IMR-90 (cell line): ENCODE measurements at regions not wholly inside any gene's neighbourhood (a gene's known extent, or its start where the extent isn't known, plus 50 kb on each side); places are given as distances from the start of the nearest gene placed in this dataset.

ENCODE experiments used
- ATAC-seq: fragments of 200-7000 bp; cut with Tn5 transposase; 2 replicates; pipeline ENCODE4 v1.9.1; 2020; ENCODE audit warnings: low read depth, mild to moderate bottlenecking, moderate library complexity
- BruUV-seq: library from RNA; stranded (reverse); fragments of 400-500 nt; replicated peaks from 2 replicates; lab custom pipeline; 2021; lab: Mats Ljungman, UMichigan
- CTCF ChIA-PET: fragments of 300-600 bp; formaldehyde crosslinking; extraction: SDS; loops from one replicate; lab custom pipeline; 2021; ENCODE audit warnings: antibody characterized with exemption; lab: Yijun Ruan, JAX
- POLR2A ChIA-PET: fragments of 300-600 bp; sonication (Branson Sonifier 250); formaldehyde crosslinking; loops from one replicate; lab custom pipeline; 2022; ENCODE audit warnings: antibody characterized with exemption; ENCODE audit not compliant: unreplicated experiment; lab: Charles Lee
- DNase-seq: peaks from one replicate; pipeline ENCODE4 v3.0.0; 2013
- H2AFZ ChIP-seq: replicated peaks from 2 replicates; pipeline ENCODE3; 2013; ENCODE audit warnings: low read length, mild to moderate bottlenecking; ENCODE audit not compliant: poor library complexity
- H2AK5ac ChIP-seq: 2 replicates; pipeline ENCODE4 v1.6.1; 2013; ENCODE audit warnings: low read depth, low read length, inconsistent platforms
- H2AK9ac ChIP-seq: replicated peaks from 2 replicates; pipeline ENCODE3; 2013; ENCODE audit warnings: mild to moderate bottlenecking, low read depth, low read length, moderate library complexity; ENCODE audit not compliant: poor library complexity
- H2BK120ac ChIP-seq: 2 replicates; pipeline ENCODE4 v1.6.1; 2013; ENCODE audit warnings: low read depth, low read length, inconsistent platforms
- H2BK15ac ChIP-seq: 3 replicates; pipeline ENCODE4 v1.6.1; 2013; ENCODE audit warnings: low read depth, low read length, inconsistent platforms
- H2BK20ac ChIP-seq: 2 replicates; pipeline ENCODE4 v1.6.1; 2013; ENCODE audit warnings: low read depth, mild to moderate bottlenecking, inconsistent platforms, low read length, moderate library complexity
- H2BK5ac ChIP-seq: 2 replicates; pipeline ENCODE4 v1.6.1; 2013; ENCODE audit warnings: mild to moderate bottlenecking, low read depth, low read length, inconsistent platforms; ENCODE audit not compliant: poor library complexity, severe bottlenecking
- H3K14ac ChIP-seq: replicated peaks from 2 replicates; pipeline ENCODE4 v1.6.1; 2013; ENCODE audit warnings: low read depth, low read length, inconsistent platforms
- H3K18ac ChIP-seq: 2 replicates; pipeline ENCODE4 v1.6.1; 2013; ENCODE audit warnings: low read depth, low read length, control low read depth
- H3K23ac ChIP-seq: 2 replicates; pipeline ENCODE4 v1.6.1; 2013; ENCODE audit warnings: low read depth, low read length, inconsistent platforms
- H3K27ac ChIP-seq: 2 replicates; pipeline ENCODE4 v1.5.1; 2013; ENCODE audit warnings: mild to moderate bottlenecking, control low read depth, low read length; ENCODE audit not compliant: insufficient read depth
- H3K27me3 ChIP-seq: 2 replicates; pipeline ENCODE4 v1.6.1; 2013; ENCODE audit warnings: low read length; ENCODE audit not compliant: control insufficient read depth, insufficient read depth
- H3K36me3 ChIP-seq: 2 replicates; pipeline ENCODE4 v1.6.1; 2013; ENCODE audit warnings: low read length, mixed read lengths; ENCODE audit not compliant: control insufficient read depth, insufficient read depth
- H3K4ac ChIP-seq: 2 replicates; pipeline ENCODE4 v1.6.1; 2013; ENCODE audit warnings: low read depth, low read length, inconsistent platforms
- H3K4me1 ChIP-seq: 2 replicates; pipeline ENCODE4 v1.6.1; 2013; ENCODE audit warnings: low read length, mixed read lengths; ENCODE audit not compliant: control insufficient read depth, insufficient read depth
- H3K4me2 ChIP-seq: 2 replicates; pipeline ENCODE4 v1.6.1; 2013; ENCODE audit warnings: low read depth, mild to moderate bottlenecking, control low read depth, low read length, moderate library complexity
- H3K4me3 ChIP-seq: 2 replicates; pipeline ENCODE4 v1.5.1; 2013; ENCODE audit warnings: low read depth, mild to moderate bottlenecking, control low read depth, low read length, moderate library complexity; ENCODE audit not compliant: insufficient read depth
- H3K56ac ChIP-seq: 2 replicates; pipeline ENCODE4 v1.6.1; 2013; ENCODE audit warnings: low read length, inconsistent platforms; ENCODE audit not compliant: insufficient read depth; ENCODE audit errors: extremely low read depth
- H3K79me1 ChIP-seq, 2 experiments: 2 replicates each; pipeline ENCODE4 v1.6.1; 2013; ENCODE audit warnings: low read length in 2 of 2, inconsistent platforms in 1 of 2, low read depth in 1 of 2
- H3K9ac ChIP-seq: 2 replicates; pipeline ENCODE4 v1.6.1; 2013; ENCODE audit warnings: low read depth, low read length, control low read depth
- H3K9me1 ChIP-seq: 2 replicates; pipeline ENCODE4 v1.6.1; 2013; ENCODE audit warnings: low read length, inconsistent platforms; ENCODE audit not compliant: insufficient read depth
- H3K9me3 ChIP-seq: 2 replicates; pipeline ENCODE4 v1.6.1; 2013; ENCODE audit warnings: low read length; ENCODE audit not compliant: control insufficient read depth, insufficient read depth
- H4K20me1 ChIP-seq: 2 replicates; pipeline ENCODE4 v1.6.1; 2013; ENCODE audit warnings: low read length, inconsistent platforms; ENCODE audit not compliant: insufficient read depth
- H4K5ac ChIP-seq: 2 replicates; pipeline ENCODE4 v1.6.1; 2013; ENCODE audit warnings: mild to moderate bottlenecking, low read depth, low read length, control low read depth
- H4K8ac ChIP-seq, 2 experiments: 2 replicates each; pipeline ENCODE4 v1.6.1; 2013; ENCODE audit warnings: low read depth in 2 of 2, low read length in 2 of 2, control low read depth in 1 of 2, inconsistent platforms in 1 of 2
- H4K91ac ChIP-seq: 2 replicates; pipeline ENCODE4 v1.6.1; 2013; ENCODE audit warnings: low read depth, low read length, inconsistent platforms; ENCODE audit not compliant: insufficient read depth
- BHLHE40 ChIP-seq: fragments of 150-350 bp; IDR thresholded peaks from 2 replicates; pipeline ENCODE4 v1.6.1; 2016; ENCODE audit warnings: mild to moderate bottlenecking, low read depth, low read length
- CEBPB ChIP-seq: IDR thresholded peaks from 2 replicates; pipeline ENCODE4 v1.6.1; 2012; ENCODE audit warnings: low read depth, low read length, improper control_type of control experiment
- CHD1 ChIP-seq: IDR thresholded peaks from 2 replicates; pipeline ENCODE4 v1.6.1; 2012; ENCODE audit warnings: low read depth, low read length, improper control_type of control experiment
- FOS ChIP-seq: fragments of 150-350 bp; IDR thresholded peaks from 2 replicates; pipeline ENCODE4 v1.6.1; 2016; ENCODE audit warnings: low read depth, low read length
- MAFK ChIP-seq: IDR thresholded peaks from 2 replicates; pipeline ENCODE4 v1.6.1; 2012; ENCODE audit warnings: low read depth, low read length, improper control_type of control experiment
- MAZ ChIP-seq: IDR thresholded peaks from 2 replicates; pipeline ENCODE4 v1.6.1; 2012; ENCODE audit warnings: low read depth, mild to moderate bottlenecking, low read length, improper control_type of control experiment, moderate library complexity, borderline replicate concordance
- NFE2L2 ChIP-seq: fragments of 150-350 bp; IDR thresholded peaks from 2 replicates; pipeline ENCODE4 v1.6.1; 2016; ENCODE audit warnings: low read depth, mild to moderate bottlenecking, low read length
- POLR2A ChIP-seq: IDR thresholded peaks from 2 replicates; pipeline ENCODE4 v1.6.1; 2012; ENCODE audit warnings: mild to moderate bottlenecking, low read depth, low read length
- RAD21 ChIP-seq: IDR thresholded peaks from 2 replicates; pipeline ENCODE4 v1.6.1; 2012; ENCODE audit warnings: low read length, improper control_type of control experiment
- RCOR1 ChIP-seq: IDR thresholded peaks from 2 replicates; pipeline ENCODE4 v1.6.1; 2012; ENCODE audit warnings: mild to moderate bottlenecking, low read length, improper control_type of control experiment; ENCODE audit not compliant: insufficient replicate concordance
- RFX5 ChIP-seq: IDR thresholded peaks from 2 replicates; pipeline ENCODE4 v1.8.0; 2012; ENCODE audit warnings: low read depth, mild to moderate bottlenecking, low read length, moderate library complexity
- SMC3 ChIP-seq: fragments of 150-350 bp; IDR thresholded peaks from 2 replicates; pipeline ENCODE4 v1.6.1; 2016; ENCODE audit warnings: low read depth, mild to moderate bottlenecking, antibody characterized with exemption, low read length, moderate library complexity
- WGBS, 2 experiments: methylation state at CpG; one replicate each; pipeline versions ENCODE4 v1.1.5 to v1.1.7; 2013; ENCODE audit warnings: missing lambda C conversion rate in 2 of 2; ENCODE audit not compliant: insufficient read length in 1 of 2; ENCODE audit errors: extremely low coverage in 2 of 2; 5-methylcytosine and 5-hydroxymethylcytosine counted together
- dilution Hi-C: fragments of 300-500 bp; cut with HindIII; formaldehyde crosslinking; loops from one replicate; pipeline ENCODE4 v1.14.3; 2018; ENCODE audit warnings: low sequenced_read_pairs; ENCODE audit not compliant: unreplicated experiment
- in situ Hi-C: fragments of 300-500 bp; cut with MboI; formaldehyde crosslinking; loops from 3 replicates; pipeline ENCODE4 v1.14.3; 2019; ENCODE audit warnings: low sequenced_read_pairs, inconsistent platforms, mixed read lengths
- intact Hi-C: fragments of 100-400 bp; cut with micrococcal nuclease; formaldehyde crosslinking; loops from 2 replicates; pipeline ENCODE4 v1.10.0; 2022
- TF ChIP-seq, protein P1 (sequence below): fragments of 150-350 bp; IDR thresholded peaks from 2 replicates; pipeline ENCODE4 v1.6.1; 2016; ENCODE audit warnings: low read depth, mild to moderate bottlenecking, low read length, moderate library complexity, borderline replicate concordance
- TF ChIP-seq, protein P2 (sequence below): fragments of 150-350 bp; IDR thresholded peaks from 2 replicates; pipeline ENCODE4 v1.6.1; 2017; ENCODE audit warnings: mild to moderate bottlenecking, antibody characterized with exemption, low read length, low read depth
- TF ChIP-seq, protein P3 (sequence below): conservative IDR thresholded peaks from 2 replicates; pipeline ENCODE4 v1.5.1; 2012; ENCODE audit warnings: mild to moderate bottlenecking, low read depth, low read length, improper control_type of control experiment

DNA sequence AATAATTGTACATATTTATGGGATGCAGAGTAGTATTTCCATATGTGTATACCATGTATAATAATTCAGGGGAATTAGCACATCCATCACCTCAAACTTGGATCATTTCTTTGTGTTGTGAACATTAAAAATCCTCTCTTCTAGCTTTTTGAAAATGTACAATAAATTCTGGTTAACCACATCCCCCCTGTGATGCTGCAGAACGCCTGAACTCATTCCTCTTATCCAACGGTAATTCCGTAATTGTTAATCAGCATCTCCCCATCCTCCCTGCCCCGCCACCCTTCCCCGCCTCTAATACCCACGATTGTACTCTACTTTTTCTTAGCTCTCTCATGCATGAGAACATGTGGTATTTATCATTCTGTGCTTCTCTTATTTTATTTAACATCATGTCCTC is 127.7 kb upstream of the ANKRD55 start:
- no peak overlapping the region for H3K14ac ChIP-seq
- no peak overlapping the region for H2AK5ac ChIP-seq
- dilution Hi-C loops (no loop called here), in situ Hi-C loops (no loop called here), intact Hi-C loops (no loop called here)
- ChIA-PET CTCF (no interaction called here), POLR2A (no interaction called here)
- no peak overlapping the region for H3K4me2 ChIP-seq
- H3K4ac ChIP-seq: no peak overlapping the region
- H4K20me1 ChIP-seq: no peaks in the 10 kb centered on the region
- H3K23ac ChIP-seq: no peak overlapping the region
- no peaks in the 10 kb centered on the region for H3K27me3 ChIP-seq
- H2BK5ac ChIP-seq: no peak overlapping the region
- no peak overlapping the region for H4K91ac ChIP-seq
- no peak overlapping the region for H3K9ac ChIP-seq
- H3K79me1 ChIP-seq: no peaks in the 10 kb centered on the region
- no peak for DNase-seq
- H2AFZ ChIP-seq: no peak overlapping the region
- H3K9me3 ChIP-seq: no peaks in the 10 kb centered on the region
- no peak overlapping the region for H2BK20ac ChIP-seq
- no peak overlapping the region for H3K27ac ChIP-seq
- H2BK15ac ChIP-seq: no peak overlapping the region
- H3K18ac ChIP-seq: no peak overlapping the region
- no peak overlapping the region for H3K56ac ChIP-seq
- no peak for TF ChIP-seq NFE2L2
- TF ChIP-seq, protein P1, sequence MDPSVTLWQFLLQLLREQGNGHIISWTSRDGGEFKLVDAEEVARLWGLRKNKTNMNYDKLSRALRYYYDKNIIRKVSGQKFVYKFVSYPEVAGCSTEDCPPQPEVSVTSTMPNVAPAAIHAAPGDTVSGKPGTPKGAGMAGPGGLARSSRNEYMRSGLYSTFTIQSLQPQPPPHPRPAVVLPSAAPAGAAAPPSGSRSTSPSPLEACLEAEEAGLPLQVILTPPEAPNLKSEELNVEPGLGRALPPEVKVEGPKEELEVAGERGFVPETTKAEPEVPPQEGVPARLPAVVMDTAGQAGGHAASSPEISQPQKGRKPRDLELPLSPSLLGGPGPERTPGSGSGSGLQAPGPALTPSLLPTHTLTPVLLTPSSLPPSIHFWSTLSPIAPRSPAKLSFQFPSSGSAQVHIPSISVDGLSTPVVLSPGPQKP: no peak
- TF ChIP-seq RAD21: no peak
- no peak for TF ChIP-seq RCOR1
- TF ChIP-seq, protein P2, sequence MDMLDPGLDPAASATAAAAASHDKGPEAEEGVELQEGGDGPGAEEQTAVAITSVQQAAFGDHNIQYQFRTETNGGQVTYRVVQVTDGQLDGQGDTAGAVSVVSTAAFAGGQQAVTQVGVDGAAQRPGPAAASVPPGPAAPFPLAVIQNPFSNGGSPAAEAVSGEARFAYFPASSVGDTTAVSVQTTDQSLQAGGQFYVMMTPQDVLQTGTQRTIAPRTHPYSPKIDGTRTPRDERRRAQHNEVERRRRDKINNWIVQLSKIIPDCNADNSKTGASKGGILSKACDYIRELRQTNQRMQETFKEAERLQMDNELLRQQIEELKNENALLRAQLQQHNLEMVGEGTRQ: no peak
- no peak for TF ChIP-seq SMC3
- TF ChIP-seq MAZ: no peak
- TF ChIP-seq, protein P3, sequence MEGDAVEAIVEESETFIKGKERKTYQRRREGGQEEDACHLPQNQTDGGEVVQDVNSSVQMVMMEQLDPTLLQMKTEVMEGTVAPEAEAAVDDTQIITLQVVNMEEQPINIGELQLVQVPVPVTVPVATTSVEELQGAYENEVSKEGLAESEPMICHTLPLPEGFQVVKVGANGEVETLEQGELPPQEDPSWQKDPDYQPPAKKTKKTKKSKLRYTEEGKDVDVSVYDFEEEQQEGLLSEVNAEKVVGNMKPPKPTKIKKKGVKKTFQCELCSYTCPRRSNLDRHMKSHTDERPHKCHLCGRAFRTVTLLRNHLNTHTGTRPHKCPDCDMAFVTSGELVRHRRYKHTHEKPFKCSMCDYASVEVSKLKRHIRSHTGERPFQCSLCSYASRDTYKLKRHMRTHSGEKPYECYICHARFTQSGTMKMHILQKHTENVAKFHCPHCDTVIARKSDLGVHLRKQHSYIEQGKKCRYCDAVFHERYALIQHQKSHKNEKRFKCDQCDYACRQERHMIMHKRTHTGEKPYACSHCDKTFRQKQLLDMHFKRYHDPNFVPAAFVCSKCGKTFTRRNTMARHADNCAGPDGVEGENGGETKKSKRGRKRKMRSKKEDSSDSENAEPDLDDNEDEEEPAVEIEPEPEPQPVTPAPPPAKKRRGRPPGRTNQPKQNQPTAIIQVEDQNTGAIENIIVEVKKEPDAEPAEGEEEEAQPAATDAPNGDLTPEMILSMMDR: no peak
- no peak for TF ChIP-seq MAFK
- TF ChIP-seq BHLHE40: no peak
- no peak for TF ChIP-seq FOS
- no peak for TF ChIP-seq POLR2A
- TF ChIP-seq RFX5: no peak
- TF ChIP-seq CEBPB: no peak
- TF ChIP-seq CHD1: no peak
- no peak overlapping the region for H4K8ac ChIP-seq
- ATAC-seq: no peak
- H3K36me3 ChIP-seq: no peaks in the 10 kb centered on the region
- no peak overlapping the region for H3K4me3 ChIP-seq
- H2AK9ac ChIP-seq: no peak overlapping the region
- no peak overlapping the region for H2BK120ac ChIP-seq
- 100% methylated on average over 1 of the region's 6 CpGs; no CpG with 5 or more reads in 1 of the 2 experiments for WGBS, 2 experiments
- BruUV-seq: no TSS peak
- no peak overlapping the region for H4K5ac ChIP-seq
- no peaks in the 10 kb centered on the region for H3K9me1 ChIP-seq
- H3K4me1 ChIP-seq: peaks cover 4% of the 10 kb centered on the region
